ENCODE measurements at regions not wholly inside any gene's neighbourhood (a gene's known extent, or its start where the extent isn't known, plus 50 kb on each side); places are given as distances from the start of the nearest gene placed in this dataset.
"Not testable (repeated sequence)": the region's sequence is repeated elsewhere in the genome, so short reads cannot be mapped to it uniquely, and the experiment has no call there.

DNA sequence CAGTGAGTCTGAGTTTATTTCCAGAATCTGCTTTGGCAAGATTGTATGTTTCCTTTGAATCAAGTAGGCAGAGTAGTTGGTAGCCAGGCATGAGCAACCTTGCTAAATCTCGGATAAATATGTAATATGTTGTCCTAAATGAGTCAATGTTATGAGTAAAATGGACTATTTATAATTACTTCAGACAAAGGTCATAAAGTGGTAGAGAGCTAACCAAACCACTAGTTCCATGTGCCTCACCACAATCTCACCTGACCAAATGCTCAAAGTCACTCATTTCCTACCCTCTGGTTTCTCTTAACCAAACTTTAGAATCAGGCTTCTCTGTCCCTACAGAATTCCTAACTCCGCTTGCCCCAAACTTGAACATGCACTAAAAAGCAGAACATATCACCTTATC, 261.2 kb upstream of the FSIP2 start:
- DNase-seq (ENCODE audit: low spot score), result no peak

GRCh38 chr2:185484602-185485001, 254.0 kb upstream of the FSIP2 start:
- no peak for DNase-seq (ENCODE audit: low spot score)

- DNase-seq (ENCODE audit: low spot score), result no peak
Measured at GRCh38 chr2:185502351-185502750, 236.3 kb upstream of the FSIP2 start.

DNA sequence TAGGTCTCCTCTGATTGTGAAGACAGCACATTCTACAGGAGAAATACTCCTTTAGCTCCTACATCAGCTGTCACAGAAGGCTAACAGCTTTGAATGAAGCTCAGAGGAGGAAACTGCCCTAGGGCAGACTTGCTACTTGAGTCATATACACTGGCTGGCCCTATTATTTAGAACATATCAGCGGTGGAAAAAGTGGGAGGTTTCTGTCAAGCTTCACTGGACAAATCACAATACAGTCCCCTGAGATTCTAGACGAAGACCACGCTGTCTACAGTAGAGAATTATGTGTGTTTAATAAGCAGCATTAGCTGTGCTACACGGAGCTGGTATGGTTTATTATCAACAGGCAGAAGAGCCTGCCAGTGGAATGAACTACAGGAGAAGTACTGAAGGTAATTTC, 230.9 kb upstream of the FSIP2 start:
- no peak for DNase-seq (ENCODE audit: low spot score)

DNA sequence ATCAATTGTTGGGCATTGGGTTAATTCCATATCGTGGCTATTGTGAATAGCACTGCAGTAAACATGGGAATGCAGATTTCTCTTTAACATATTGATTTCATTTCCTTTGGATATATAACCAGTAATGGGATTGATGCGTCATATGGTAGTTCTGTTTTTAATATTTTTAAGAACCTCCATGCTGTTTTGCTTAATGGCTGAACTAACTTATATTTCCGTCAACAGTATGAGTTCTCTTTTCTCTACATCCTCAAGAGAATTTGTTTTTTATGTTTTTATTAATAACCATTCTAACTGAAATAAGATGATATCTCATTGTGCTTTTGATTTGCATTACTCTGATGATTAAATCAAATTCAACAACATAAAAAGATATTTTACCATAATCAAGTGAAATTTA, 228.5 kb upstream of the FSIP2 start:
- DNase-seq (ENCODE audit: low spot score), result no peak

DNA sequence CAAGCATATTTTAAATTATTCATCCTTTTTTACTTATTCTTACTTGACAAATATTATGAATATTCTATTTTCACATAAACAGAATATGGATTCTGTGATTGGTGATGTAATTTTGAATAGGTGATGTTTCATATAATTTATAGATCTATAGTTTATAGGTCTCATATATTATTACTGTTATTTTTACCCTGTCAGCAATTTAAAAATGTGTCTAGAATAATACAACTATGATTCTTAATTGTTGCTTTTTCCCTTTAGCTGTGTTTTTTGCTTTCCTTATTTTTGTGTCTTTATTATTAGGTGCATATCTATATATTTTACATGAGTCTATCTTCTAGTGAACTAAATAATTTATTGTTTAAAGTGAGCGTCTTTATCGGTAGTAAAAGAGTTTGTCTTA, 226.7 kb upstream of the FSIP2 start:
- DNase-seq (ENCODE audit: low spot score), result no peak

GRCh38 chr2:185522472-185522871, 216.1 kb upstream of the FSIP2 start:
- no peak for DNase-seq (ENCODE audit: low spot score)

DNA sequence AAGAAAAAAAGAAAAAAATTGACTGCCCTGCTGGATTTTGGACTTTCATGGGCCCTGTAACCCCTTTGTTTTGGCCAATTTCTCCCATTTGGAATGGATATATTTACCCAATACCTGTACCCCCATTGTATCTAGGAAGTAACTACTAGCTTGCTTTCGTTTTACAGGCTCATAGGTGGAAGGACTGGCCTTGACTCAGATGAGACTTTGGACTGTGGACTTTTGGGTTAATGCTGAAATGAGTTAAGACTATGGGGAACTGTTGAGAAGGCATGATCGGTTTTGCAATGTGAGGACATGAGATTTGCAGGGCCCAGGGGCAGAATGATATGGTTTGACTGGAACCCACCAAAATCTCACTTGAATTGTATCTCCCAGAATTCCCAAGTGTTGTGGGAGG, 214.4 kb upstream of the FSIP2 start:
- DNase-seq (ENCODE audit: low spot score), result not testable (repeated sequence)

GRCh38 chr2:185526161-185526560, 212.4 kb upstream of the FSIP2 start:
- DNase-seq (ENCODE audit: low spot score), result no peak

DNA sequence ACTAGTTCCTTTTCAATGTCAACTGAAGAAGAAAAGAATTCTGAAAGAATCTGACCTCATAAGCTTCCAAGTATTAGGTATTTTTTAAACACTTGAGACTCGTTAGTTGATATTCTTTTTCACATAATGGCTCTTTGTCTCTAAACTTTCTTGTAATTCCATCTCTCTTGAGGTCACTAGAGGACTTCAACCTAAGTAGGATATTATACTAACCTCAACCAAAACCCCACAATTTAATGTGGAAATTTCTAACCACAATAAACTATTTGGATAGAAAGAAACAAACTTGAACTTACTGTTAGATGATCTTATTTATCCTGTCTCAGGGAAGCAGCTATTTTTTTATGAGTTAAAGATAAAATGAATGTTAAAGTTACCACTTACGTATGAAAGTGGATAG, 206.9 kb upstream of the FSIP2 start:
- DNase-seq (ENCODE audit: low spot score), result no peak

- DNase-seq (ENCODE audit: low spot score), result no peak
Measured at GRCh38 chr2:185537689-185538088, 200.9 kb upstream of the FSIP2 start.

DNA sequence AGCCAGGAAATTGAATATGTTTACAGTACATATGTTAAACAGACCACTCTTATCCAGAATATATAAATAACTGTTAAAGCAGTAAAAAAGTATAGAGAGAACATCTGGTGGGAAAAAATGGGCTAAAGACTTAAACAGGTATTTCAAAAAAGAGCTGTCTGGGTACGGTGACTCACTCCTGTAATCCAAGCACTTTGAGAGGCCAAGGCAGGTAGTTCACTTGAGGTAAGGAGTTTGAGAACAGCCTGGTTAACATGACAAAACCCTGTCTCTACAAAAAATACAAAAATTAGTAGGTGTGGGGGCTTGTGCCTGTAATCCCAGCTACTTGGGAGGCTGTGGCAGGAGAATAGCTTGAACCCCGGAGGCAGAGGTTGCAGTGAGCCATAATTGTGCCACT, 171.4 kb upstream of the FSIP2 start:
- DNase-seq (ENCODE audit: low spot score), result no peak

- DNase-seq (ENCODE audit: low spot score), result no peak
Measured at GRCh38 chr2:185567940-185568339, 170.7 kb upstream of the FSIP2 start.

DNA sequence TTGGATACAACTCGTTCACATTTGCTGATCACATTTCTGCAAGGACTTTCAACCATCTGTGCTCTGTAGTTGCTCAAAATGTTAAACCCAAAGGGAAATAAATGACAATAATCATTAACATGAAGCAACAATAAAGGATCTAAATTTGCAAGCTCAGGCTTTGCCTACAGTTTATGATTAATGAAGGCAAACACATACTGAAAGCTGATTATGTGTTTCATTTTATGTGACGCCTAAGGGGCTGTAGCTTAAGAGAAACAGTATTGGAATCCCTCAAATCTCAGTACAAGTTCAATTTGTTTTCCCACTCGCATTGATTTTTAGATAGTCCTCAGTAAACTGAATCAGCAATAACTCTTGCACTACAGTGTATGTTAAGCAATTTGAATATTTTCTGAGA, 160.3 kb upstream of the FSIP2 start:
- no peak for DNase-seq (ENCODE audit: low spot score)

GRCh38 chr2:185583058-185583816, 155.4 kb upstream of the FSIP2 start:
- no peak for DNase-seq (ENCODE audit: low spot score)

DNA sequence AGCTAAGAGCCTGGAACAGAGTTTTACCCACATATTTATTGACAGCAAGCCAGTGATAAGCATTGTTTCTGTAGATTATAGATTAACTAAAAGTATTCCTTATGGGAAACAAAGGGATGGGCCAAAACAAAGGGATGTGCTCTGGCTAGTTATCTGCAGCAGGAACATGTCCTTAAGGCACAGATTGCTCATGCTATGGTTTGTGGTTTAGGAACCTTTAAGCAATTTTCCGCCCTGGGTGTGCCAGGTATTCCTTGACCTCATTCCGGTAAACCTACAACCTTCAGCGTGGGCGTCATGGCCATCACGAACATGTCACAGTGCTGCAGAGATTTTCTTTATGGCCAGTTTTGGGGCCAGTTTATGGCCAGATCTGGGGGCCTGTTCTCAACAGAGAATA, 153.4 kb upstream of the FSIP2 start:
- not testable (repeated sequence) for DNase-seq (ENCODE audit: low spot score)

DNA sequence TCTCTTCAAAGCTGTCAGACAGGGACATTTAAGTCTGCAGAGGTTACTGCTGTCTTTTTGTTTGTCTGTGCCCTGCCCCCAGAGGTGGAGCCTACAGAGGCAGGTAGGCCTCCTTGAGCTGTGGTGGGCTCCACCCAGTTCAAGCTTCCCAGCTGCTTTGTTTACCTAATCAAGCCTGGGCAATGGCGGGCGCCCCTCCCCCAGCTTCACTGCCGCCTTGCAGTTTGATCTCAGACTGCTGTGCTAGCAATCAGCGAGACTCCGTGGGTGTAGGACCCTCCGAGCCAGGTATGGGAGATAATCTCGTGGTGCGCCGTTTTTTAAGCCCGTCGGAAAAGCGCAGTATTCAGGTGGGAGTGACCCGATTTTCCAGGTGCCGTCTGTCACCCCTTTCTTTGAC, 147.3 kb upstream of the FSIP2 start:
- not testable (repeated sequence) for DNase-seq (ENCODE audit: low spot score)

DNA sequence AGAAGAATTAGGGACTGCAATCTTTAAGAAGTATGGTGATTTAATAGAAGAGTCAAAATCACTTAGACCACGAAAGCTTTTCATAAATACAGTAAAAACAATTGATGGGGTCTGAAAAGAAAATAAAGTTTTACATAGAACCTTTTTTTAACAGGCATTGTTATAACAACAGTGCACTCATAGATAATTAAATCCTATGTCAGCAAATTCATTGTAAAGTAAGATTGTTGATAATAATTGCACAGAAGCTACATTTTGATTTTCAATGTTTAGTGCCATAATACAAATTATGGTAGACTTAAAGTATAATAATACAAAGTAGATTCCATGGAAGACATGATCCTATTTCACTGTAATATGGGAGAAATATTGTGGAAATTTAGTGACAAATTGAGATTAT, 130.7 kb upstream of the FSIP2 start:
- no peak for DNase-seq (ENCODE audit: low spot score)

DNA sequence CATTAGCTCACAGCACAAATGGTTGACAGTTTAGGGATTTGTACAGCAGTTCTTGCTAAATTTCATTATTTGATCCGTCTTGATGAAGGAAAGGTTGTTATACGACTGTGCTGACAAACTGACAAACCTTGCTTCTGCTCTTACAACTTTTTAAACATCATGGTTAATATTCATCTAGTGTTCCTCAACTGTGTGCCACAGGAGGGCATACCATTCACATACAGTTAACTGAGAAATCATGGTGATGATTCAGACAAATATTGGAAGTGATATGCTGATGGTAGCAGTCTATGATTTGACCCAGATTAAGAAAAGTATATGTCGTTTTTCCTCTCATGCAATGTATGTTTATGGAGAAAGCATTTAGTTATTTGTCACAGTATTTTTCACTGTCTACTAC, 129.8 kb upstream of the FSIP2 start:
- no peak for DNase-seq (ENCODE audit: low spot score)

DNA sequence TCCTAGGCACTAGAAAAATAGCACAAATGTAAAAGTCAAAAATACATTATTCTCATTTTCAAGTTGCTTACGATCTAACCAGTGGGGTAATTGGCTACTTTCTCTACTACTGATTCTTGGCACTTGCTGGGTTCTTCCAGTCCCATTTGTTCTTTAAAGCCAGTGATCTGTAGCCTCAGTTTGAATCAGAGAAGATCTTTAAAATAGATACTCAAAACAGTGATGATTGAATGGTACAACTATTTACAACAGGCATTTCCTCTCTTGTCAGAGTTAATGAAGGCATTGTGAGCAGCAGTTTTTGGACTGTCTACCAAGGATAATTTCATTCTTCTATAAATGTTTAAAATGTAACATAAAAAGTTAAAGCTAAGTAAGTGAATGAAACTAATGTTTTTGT, 128.3 kb upstream of the FSIP2 start:
- no peak for DNase-seq (ENCODE audit: low spot score)

DNA sequence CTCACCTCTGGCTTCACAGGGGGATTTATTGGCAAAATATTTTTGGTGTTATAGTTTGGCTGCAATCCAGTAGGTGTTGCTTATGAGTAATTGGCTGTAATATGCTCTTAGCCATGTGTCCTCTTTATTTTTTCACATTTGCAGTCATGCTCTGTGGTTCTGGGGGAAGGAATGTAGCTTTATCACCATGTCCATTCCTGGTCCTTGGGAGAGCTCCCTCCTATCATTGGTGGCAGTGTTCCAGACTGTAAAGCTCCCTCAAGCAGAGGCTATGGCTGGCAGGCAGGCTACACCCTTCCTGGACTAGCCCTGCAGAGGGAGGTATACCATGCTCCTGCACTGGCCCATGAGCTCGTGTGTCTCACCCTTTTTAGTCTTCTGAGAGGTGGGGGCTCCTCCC, 120.0 kb upstream of the FSIP2 start:
- DNase-seq (ENCODE audit: low spot score), result no peak

DNA sequence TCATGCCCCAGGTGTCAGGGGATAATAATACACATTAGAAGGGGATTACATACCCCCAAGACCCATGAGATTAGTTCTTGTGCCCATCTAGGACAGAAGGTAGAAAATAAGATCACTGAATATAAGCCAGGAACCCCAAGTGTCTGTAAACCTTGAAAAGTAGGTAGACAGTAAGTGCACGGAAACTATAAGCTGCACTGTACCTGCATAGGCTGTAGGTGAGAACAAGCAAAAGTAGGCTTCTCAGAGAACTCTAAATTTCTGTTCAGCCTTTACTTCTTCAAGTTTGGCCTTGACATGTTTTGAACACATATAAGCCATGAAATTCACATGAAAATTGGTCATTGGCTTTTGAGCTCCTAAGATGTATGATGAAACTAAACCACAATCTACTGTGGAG, 113.0 kb upstream of the FSIP2 start:
- no peak for DNase-seq (ENCODE audit: low spot score)

DNA sequence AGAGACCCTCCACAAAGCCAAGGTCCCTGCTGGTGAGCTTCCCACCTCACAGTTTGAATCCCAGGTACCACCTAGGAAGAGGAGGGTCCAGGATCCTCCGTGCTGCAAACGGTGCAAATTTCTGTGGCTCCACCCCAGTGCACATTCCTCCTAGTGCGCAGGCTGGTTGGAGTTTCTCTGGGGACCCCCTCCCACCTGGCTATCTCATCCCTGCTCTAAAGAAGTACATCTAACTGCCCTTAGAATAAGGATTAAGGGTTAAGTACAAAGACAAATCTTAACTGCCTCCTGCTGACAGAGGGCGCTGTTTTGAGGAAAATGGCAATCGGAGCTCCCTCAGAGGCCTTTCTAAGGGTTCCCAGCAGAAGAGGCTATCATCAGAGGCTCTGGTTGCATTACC, 109.6 kb upstream of the FSIP2 start:
- no peak for DNase-seq (ENCODE audit: low spot score)

DNA sequence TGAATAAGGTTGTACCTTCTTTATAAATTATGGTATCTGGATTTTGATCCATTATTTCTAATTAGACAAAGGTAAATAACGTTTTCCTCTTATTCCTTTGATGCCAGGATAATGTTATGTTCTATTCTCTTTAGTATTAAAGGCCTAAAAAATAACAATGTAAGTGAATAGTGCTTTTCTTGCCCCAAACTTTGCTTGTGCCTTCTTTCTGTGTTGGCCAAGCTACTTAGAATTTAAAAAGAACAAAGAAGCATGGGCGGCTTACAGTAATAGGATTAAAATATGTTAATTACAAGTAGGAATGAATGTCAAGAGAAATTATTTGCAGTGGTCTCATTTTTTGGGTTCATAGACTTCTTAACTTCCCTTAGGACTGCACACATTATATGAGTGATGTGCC, 105.0 kb upstream of the FSIP2 start:
- no peak for DNase-seq (ENCODE audit: low spot score)

Data from mesenteric fat pad (tissue), 1 donor.